Left forelimb (tissue), 1 donor: ENCODE measurements at regions not wholly inside any gene's neighbourhood (a gene's known extent, or its start where the extent isn't known, plus 50 kb on each side); places are given as distances from the start of the nearest gene placed in this dataset.
"Not testable (repeated sequence)": the region's sequence is repeated elsewhere in the genome, so short reads cannot be mapped to it uniquely, and the experiment has no call there.

ENCODE experiments used
- DNase-seq: peaks from one replicate; pipeline ENCODE4 v3.0.0-alpha.2; 2018; ENCODE audit warnings: low spot score

DNA sequence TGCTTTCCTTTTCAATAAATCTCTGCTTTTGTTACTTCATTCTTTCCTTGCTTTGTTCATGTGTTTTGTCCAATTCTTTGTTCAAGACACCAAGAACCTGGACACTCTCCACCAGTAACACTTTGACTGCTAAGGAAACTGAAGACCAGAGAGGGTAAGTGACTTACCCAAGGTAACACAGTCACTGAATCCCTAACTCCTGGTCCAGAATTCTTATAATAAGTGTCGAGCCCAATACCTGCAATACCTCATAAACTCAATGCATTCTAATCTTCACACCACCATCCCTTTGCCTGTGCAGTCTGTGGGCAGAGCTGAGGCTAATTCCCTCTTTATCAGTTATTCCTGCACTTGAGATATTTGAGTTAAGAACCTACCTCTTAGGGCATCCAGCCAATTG, 237.8 kb downstream of the UACA start:
- no peak for DNase-seq

DNA sequence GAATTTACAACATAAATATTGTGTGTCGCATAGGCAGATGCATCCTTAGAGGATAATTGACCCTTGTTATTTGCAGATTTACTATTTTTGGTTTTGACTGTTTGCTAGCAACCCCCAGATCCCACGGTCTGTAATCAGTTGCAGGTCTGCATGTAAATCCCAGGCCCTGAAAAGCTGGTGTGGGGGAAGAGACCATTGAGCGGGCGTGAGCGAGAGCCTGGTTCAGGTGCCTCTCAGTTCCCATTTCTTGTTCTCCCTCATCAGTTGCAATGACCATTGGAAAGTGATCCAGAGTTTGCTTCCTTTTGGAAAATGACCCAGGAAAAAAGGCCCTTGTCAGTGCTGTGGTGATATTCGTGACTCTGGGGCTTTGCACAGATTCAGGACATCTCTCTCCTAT, 238.9 kb downstream of the UACA start:
- peak; percentile 46 for DNase-seq

- DNase-seq = peak; percentile 53
Measured at GRCh38 chr15:70523616-70524015, 239.7 kb downstream of the UACA start.

GRCh38 chr15:70523192-70523591, 240.2 kb downstream of the UACA start:
- no peak for DNase-seq

GRCh38 chr15:70522323-70522966, 240.9 kb downstream of the UACA start:
- DNase-seq = peak; percentile 23

DNA sequence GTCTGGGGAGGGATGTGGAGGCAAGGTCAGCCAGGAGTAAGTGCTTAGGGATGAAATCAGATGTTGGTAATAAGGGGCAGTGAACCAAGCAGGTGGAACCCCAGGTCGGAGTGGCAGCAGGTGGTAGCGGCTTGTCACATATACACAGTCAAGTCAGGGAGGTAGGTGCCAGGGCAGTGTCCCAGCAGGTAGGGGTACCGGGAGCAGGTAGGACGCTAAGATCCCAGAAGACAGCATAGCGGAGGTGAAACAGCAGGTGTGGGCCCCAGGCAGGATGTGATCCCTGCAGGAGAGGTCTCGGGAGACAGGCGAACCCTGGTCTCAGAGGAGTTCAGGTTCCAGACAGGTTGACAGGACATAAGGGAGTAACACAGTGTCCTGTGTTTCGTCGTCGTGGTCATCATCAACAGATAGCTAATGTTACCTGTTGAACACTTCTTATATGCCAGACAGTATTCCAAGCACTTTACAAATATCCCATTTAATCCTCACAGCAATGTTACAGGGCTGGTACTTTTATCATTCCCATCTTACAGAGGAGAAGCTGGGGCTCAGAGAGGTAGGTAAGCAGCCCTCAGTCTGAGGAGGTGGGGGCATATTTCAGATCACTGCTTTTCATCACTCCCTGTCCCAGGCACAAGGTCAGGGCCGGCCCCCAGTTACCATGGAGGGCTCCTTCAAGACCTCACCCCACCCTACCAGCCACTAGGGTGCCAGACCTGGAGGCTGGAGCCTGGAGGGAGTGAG, 241.6 kb downstream of the UACA start:
- peak; percentile 44 for DNase-seq

DNA sequence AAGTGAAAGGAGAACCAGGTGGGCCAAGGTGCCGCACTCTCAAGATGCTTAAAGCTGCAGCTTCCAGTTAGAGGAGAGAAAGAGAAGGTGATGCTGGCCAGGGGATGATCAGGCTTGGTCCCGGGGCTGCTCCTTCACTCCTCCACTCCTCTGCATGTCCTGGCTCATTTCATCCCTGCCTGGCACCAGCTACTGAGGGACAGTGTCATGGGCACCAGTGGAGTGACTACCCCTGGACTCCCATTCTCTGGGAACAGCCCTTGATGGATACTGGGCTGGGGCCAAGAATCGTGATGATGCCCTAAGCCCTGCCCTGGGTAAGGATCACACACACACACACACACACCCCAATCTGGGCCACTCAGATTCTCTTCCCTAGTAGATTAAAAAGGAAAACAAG, 243.7 kb downstream of the UACA start:
- no peak for DNase-seq

DNA sequence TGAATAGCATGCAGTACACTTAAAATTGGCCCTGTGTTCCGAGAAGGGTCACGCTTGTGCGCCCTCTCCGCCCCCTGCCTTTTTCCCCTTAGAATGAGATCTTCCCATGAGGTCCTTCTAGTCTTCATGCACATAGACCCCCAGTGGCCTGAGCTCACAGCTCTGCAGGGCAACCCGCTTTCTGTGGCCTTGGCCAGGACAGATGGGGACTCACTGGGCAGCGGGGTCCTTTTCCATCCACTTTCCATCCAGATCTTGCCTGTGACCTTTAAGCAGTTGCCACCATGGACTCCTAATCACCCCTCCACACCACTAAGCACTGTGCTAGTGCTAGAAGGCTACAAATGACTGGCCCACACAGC, 244.4 kb downstream of the UACA start:
- DNase-seq = no peak

DNA sequence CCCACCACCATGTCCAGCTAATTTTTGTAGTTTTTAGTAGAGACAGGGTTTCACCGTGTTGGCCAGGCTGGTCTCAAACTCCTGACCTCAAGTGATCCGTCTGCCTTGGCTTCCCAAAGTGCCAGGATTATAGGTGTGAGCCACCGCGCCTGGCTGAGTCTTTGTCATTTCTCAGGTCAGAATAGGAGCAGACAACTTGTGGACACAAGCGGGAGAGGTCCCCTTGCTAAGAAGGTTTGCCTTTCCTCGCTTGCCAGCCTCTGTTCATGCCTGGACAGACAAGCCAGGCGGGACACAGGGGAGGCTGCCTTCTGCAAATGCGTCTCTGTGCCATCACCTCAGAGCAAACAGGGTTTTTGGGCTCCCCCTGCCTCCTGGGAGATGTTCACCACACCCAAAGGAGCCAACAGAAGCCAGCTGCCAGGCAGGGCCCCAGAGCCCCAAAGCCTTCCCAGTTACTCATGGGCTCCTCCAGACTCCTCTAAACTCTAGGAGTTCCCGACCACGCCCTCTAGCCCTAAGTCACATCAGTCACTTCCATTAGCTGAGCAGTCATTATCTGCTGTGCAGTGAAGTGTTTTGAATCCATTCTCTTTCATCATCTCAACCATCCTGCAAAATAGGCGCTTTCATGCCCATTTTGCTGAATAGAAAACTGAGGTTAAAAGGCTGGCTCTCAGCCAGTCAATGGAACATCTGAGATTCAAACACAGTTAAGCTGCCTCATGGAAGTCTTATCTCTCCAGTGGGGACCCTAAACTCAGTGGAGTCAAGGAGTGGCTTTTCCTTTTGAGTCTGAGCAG, 245.0 kb downstream of the UACA start:
- DNase-seq = no peak

DNA sequence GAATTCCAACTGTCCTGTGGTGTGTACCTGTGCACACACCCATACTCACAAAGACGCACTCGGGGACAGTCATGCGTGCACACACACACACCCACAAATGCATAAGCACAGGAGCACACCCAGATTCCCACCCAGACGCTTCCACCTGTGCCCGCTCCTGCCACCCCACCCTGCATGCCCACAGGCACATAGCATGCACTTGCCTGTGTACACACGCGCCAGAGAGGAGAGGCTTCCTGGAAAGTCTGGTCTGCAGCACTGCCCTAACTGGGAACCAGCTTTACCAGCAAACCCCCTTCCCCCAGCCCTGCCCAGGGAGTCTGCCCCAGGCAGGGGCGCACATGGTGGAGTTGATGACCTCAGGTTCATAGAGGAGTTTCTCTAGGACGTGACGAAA, 246.2 kb downstream of the UACA start:
- no peak for DNase-seq

GRCh38 chr15:70516408-70517193, 246.8 kb downstream of the UACA start:
- no peak for DNase-seq

GRCh38 chr15:70514251-70514650, 249.1 kb downstream of the UACA start:
- DNase-seq = no peak

DNA sequence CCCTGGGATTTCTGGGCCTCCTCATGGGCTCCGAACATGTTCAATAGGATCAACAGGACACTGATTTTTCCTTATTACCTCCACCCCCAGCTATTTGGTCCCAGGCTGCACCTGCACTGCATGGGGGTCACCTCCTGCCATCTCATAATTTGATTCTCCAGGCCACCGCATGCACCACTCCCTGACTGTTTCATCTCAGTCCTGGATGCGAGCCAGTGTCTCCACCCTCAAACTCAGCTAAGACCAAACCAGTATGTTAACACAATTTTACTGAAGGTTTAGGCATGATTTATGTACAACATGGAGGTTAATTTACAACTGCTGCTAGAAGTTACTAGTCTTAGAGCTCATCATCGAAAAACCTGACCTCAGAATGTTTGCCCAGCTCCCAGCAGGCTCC, 249.5 kb downstream of the UACA start:
- DNase-seq = no peak

- DNase-seq = no peak
Measured at GRCh38 chr15:70512772-70513362, 250.5 kb downstream of the UACA start.

DNA sequence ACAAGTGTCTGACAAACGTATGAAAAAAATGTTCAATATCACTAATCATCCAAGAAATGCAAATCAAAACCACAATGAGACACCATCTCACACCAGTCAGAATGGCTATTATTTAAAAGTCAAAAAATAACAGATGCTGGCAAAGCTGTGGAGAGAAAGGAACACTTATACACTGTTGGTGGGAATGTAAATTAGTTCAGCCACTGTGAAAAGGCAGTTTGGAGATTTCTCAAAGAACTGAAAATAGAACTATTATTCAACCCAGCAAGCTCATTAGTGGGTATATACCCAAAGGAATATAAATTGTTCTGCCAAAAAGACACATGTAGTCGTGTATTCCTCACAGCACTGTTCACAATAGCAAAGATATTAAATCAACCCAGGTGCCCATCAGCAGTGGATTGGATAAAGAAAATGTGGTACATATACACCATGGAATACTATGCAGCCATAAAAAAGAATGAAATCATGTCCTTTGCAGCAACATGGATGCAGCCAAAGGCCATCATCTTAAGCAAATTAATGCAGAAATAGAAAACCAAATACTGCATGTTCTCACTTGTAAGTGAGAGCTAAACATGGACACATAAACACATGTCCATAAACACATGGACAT, 251.3 kb downstream of the UACA start:
- DNase-seq = not testable (repeated sequence)

GRCh38 chr15:70510433-70510832, 252.9 kb downstream of the UACA start:
- no peak for DNase-seq

- no peak for DNase-seq
Measured at GRCh38 chr15:70509731-70510143, 253.6 kb downstream of the UACA start.

DNA sequence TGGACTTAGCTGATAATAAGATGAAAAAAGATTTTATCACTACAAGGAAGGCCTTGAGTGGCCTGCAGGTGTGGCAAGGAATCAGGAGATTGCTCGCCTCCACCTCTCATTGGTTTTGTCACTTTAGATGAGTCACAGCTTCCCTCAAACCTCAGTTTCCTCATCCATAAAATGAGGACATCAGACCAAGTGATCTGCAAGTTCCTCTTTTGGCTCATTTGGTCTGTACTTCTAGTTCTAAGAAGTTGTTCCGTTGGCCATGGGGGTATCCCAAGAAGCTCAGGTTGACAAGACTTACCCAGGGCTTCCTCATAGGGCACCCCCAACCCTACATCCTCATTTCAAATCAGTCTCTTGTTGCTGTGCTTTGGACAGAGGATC, 254.1 kb downstream of the UACA start:
- no peak for DNase-seq

DNA sequence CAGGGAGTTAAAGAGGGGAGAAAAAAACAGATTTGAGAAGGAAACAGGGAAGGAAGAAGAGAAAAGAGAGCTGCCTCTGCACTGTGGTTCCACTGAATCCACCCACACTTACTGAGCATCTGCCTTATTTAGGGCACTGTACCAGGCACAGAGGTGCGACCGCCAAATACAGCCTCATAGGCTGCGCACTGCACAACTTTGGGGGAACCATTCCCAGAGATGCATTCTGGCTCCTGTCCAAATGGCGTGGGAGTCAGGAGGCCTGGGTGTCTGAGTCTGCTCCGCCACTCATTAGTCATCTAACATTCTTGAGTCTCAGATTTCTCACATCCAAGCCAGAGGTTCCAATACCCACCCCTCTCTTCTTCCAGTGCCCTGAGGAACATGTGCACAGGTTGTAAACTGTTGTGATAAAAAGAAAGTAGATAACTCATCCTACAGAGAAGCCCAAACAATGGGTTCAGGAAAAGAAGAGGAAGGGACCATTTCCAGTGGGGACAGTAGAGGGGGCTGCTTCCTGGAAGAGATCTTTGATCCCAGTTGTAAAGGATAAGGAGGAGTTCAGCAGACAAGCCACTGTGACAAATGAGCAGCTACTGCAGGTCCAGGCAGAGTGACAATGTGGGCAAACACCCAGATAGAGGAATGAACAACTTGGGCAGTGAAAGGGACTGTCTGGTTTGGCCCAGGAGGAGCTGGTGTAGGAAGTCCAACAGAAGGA, 254.6 kb downstream of the UACA start:
- no peak for DNase-seq

GRCh38 chr15:70507772-70508371, 255.5 kb downstream of the UACA start:
- DNase-seq = no peak
